Dedifferentiated amniotic fluid mesenchymal stem cell (primary cell): ENCODE measurements at regions not wholly inside any gene's neighbourhood (a gene's known extent, or its start where the extent isn't known, plus 50 kb on each side); places are given as distances from the start of the nearest gene placed in this dataset.

Experiments used
- DNase-seq: peaks from one replicate; pipeline ENCODE4 v3.0.0-alpha.2; 2016; ENCODE audit errors: extremely low spot score

DNA sequence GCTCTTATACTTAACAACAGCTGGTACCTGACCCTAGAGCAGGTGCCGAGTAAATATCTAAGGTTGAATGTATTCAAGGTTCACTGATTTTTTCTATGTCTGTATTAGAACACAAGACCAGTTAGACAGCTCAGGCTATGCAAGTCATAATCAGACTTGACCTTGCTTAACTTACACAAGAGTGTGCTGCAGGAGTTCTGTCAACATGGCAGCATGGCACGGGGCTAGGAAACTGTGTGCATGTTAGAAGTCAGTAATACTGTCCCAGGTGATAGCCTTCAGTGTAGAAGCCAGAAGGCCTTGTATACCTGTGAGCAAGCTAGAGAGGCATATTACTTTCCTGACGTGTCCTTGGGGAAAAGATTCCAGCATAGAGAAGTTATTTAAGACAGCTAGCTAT, 253.1 kb downstream of the FAT3 start:
- no peak for DNase-seq

DNA sequence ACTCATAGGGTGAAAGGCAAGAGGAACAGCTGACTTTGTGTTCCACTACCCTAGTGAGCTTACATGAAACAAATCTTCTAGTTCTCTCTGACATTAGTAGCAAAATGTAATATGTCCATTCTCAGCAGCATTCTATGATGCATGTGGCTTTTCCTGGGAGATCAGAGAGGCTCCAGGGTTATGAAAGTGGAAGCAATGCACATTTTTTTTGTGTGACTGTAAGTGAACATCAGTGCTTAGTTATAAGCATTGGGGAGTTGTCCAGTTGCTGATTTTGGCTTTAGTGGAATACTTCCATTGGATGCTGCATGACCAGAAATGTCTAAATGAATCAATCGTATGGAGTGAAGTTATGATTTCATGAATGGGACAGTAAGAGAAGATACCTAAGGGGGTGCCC, 255.9 kb downstream of the FAT3 start:
- DNase-seq: no peak

DNA sequence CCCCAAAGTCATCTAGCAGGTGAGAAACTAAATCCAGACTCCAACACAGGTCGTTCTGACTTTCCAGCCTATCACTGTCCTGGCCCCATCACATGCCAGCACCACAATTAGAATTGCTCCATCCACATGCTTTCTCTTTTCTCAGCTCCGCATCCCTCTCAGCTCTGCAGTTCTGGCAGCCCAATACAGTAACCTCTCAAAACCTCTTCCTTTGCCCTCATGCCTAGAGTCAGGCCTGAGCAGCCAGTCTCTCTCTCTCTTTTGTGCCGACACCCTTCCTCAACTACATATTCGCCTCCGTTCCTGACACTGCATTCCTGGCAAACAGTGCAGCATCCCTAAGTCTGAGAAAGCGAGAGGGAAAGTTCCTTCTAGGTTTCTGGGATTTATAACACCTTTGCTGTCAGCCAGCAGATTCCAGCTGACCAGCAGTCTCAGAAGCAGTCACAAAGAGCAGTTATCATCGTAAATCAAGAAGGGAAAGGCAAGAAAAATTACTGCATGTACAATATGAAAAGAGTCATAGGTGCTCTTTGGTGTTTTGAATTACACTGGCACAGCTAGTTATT, 258.0 kb downstream of the FAT3 start:
- no peak for DNase-seq

DNA sequence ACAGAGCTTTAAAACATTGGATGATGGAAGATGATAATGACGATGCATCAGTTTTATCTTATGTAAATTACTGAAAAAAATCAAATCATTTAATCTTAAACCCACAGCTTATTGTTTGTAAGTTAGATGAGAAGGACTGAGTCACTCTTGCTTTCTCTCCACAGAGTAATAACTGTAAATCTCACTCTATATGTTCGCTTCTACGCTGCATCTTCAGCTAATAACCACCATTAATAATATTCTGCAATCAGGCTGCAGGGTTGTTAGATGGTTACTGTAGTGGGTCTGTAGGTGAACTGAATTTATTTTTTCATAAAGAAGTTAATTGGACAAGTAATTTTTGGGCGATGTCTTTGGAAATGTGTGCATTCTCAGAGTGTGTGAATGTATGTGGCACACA, 260.0 kb downstream of the FAT3 start:
- DNase-seq: no peak

DNA sequence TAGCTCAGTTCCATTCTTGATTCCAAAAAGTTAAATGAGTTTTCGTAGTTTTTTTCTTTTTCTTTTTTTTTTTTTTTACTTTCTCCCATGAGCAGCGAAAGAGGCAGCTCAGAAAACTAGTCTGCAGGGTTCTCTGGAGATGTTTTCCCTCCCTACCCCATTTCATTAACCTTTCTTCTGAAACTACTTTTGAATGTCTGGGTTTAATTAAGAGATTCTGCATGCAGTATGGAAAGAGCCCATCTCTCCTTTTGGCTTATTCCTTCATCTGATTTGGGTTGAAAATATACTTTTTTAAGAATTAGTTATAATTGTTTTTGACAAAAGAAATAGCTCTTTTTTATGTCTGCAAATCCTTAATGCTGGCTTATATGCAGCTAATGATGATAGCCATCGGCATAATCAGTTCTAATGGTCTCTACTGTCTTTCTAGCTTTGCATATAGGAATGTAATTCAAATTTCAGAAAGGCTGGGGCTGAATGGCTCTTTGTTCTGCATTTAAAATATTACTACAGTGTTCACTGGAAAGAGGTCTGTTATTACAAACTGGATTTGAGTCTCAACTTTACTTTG, 265.3 kb downstream of the FAT3 start:
- no peak for DNase-seq

DNA sequence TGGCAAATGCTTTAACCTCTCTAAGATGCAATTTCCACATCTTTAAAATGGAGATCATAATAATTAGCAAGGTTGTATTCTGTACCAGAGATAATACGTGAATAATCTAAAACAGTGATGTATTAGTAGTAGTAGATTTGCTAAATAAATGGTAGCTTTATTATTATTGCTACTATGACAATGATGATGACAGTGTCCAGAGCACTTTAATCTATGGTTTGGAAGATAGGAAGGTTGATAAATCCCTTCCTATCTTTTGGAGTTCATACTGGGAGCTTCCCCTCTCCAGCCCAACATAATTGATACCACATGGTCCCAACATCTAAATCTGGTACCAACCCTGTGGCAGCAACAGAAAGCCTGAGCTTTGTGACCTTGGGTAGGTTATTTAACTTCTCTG, 267.8 kb downstream of the FAT3 start:
- no peak for DNase-seq

DNA sequence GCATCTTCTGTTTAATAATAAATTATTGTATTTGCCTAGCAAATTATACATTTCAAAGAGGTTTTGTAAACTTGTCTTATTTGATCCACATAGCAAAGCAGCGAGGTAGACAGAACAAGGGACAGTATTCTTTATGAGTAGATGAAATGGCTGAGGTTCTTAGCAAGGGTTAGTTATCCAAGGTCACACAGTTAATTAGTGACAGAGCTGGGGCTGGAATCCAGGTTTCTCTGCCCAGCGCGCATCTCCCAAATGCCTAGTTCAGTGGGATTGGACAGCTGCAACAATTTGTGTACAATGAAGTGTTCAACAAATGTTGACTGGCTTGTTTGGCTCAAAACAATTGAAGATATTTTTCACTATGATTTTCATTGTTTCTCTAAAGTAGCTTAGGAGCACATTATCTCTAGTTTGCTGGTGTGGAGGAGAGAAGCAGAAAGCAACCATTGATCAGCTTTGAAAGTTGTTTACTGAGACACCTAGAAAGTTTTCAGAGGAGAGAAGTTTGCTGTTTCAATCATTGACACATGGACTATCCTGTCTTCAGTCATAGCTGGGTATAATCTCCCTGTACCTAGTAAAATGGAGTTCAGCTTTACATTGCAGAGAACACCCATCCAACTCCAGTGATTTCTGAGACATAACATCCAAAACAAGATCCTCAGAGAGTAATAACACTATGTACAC, 270.6 kb downstream of the FAT3 start:
- no peak for DNase-seq

DNA sequence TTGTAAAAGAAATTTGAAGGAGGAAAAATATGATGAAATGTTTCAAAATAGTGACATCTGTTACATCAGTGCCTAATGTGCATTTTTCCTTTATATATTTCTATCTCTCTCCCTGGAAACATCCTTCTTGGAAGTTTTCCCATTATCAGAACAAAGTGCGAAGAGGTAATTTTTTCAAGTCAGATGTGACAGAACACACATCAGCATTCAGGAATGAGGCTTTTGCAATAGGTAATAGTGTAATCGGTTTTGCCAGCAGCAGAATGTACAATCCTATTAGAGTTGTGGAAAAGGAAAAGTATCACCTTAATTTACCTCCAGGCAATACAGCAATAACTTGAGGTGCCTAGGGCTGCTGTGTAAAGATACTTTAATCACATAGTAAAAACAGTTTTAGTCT, 275.8 kb downstream of the FAT3 start:
- DNase-seq: no peak

DNA sequence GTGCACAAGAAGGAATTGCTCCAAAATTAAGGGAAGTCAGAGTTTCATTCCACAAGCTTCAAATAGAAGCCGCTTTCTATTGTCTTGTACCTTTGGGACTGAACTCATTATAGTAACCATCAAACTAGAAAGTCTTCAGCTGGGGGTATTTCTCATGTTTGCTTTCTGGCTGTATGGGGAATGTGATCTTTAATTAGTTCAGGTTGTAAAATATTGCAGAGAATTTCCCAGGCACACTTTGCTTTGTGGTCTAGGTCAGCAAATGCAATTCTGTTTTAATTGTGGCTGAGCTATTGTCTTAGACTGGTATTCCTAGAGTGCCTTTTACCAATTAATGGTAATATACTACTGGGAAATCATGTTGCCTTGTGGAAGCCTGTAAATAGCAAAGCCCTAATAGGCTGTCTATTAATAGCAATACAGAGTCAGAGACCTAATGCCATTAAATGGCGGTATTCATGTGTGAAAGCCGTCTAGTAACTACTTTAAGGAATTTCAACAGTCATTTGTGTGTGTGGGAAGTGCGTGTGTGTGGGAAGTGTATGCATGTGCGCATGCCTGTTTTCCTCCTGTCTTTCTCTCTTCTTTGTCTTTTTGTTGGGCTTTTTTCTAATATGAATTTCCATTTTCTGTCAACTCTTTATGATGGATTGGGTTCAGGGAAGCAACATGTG, 276.6 kb downstream of the FAT3 start:
- DNase-seq: no peak

DNA sequence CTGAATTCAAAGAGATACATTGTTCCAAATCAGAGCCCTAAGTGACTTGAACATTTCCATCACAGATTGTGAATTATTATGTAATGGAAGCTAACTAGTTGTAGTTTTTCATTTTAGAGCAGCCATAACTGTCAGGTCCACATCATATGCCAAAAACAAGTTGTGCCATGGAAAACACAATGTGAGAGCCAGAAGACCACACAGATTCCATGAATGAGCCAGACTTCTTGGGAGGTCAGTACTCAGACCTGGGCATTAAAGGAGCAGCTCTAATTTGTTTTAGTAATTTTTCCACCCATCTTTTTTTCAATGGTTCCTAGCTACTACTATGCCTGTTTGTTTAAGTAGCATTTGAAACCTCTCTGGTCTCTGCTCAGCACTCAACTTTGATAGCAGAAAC, 279.4 kb downstream of the FAT3 start:
- no peak for DNase-seq

DNA sequence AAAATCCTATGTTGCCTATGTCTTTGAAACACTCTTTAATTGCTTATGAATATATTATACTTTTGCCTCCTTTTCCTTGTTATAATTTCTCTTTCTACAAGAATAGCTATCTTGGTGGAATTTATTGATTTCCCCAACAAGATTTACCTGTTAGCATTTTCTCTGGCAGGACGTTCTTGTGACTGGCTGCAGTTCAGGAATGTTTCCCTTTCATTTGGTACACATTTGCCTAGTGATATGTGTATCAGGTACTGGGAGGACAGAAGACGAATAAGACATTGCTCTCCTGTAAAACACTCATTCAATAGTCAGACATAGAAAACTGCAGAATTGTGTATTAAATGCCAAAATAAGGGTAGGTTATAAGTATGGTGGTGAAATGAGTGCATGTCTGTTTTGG, 279.9 kb downstream of the FAT3 start:
- no peak for DNase-seq

DNA sequence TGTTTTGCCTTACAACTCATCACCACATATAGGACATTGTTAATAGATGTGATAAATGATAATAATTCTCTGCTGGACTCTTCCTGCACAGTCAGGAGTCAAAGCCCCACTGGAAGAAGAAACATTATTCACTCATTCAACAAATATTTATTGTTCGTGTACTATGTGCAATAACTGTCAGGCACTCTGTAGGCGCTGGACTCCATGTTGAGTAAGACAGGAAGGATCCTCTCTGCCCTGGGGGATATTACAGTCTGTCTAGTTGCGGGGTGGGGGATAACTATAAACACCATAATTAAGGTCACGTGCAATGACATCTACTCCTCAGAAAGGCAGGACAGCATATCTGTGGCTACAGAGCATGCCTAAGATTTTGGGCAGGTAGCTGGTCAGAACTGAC, 281.1 kb downstream of the FAT3 start:
- DNase-seq: no peak

DNA sequence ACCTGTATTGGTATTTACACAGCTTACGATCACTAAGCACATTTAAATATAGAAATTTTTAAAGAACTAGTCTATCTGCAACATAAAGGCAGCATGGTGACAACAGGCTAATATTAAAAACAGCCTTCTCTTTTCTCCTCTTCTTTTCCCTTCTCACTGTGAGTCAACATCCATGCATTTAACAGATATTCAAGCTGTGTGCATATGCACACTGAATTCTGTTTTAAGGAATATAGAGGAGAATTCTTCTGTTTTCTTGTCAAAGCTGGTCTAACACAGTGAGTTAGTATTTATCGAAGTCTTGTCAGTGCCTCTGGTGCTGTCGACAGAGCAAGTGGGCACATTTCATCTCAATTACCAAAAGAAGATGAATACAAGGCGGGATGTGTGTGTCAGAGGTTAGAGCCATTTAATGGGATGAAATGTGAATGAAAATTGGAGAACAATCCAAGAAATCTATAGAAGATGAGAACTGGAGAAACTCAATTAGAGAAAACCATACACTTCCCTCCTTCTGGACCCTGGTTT, 282.3 kb downstream of the FAT3 start:
- no peak for DNase-seq

DNA sequence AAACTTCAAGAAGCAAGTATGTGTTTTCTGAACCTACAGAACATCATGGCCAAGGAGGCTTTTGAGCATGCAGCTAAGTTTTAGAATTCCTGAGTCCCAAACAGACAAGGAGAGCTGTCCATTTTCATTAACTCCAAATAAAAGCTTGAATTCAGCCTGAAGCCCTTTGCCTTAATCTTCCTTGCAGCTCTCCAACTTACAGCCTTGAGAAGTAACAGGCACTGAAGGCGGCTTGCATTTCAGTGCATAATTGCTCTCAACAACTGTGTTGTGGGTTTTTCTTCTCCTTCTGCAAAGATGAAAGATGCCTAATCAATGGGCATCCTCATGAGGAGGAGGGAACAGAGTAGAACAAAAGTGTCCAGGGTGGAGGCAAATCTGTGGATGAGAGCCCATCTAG, 286.0 kb downstream of the FAT3 start:
- DNase-seq: no peak

DNA sequence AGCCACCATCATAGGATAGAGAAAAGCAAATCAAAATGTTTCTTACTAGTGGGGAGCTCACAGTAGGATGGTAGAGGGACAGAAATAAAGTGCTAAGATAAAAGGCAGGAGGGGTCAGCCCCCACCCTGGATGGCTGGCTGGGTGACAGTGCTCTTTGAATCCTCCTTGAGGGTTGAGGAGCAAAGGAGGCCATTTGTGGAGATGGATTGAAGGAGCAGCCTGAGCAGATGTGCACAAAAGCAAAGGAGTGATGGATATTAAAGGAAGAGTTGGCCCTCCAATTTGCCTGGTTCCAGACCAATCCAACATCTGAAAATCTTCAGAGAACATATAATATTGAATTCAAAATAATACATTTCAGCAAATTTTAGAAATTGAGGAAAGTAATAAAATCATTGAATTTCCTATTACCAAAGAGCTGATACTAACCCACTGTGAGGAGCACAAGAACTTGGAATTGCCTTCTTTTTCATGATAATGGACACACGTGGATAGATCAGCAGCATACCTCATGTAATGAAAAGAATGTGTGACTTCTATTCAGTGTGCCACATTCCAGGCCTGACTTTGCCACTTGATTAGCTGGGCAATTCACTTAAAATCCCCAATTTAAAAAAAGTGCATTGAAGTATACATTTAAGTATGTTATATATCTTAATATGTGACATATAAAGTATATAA, 287.0 kb downstream of the FAT3 start:
- no peak for DNase-seq

DNA sequence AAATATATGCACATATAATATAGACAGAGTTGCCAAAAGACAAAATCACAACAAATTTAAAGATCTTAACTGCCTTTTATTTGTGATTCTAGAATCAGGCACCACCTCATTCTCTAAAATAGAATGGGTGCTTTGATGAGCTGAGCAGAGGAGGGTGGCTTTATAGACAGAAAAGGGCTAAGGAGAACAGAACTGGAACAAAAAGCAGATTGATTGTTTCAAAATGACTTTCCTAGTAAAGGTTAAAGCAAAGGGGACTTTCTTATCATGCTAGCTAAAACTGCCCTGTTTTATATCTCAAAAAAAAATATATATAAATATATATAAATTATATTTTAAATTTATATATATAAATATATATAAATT, 287.6 kb downstream of the FAT3 start:
- DNase-seq: no peak

DNA sequence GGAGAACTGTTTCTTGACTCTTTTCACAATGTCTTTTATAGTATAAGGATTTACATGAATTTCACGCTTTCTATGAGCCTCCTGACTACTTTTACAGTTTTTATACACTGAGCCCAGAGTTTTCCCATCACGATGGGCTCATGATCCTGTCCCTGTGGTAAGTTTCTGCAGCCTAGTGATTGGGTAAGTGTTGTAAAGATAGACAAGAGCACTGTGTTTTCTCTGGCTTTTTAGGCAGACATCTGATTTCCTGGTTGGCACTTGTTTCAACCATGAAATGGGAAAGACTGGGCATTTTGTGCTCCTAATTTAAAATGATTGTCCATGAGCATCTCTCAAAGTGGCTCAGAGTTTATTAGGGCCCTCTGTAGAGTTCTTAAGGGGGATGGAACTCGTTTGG, 299.0 kb downstream of the FAT3 start:
- DNase-seq: no peak

DNA sequence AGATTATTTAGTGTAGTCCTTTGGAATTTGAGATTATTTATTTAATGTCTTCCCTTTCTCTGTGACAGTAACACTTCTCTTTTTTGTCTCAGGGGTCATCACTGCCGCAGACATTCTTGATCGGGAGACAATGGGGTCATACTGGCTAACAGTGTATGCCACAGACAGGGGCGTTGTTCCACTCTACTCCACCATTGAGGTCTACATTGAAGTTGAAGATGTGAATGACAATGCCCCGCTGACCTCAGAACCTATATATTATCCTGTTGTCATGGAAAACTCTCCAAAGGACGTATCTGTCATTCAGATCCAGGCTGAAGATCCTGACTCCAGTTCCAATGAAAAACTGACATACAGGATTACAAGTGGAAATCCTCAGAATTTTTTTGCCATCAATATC, 299.9 kb downstream of the FAT3 start:
- no peak for DNase-seq

DNA sequence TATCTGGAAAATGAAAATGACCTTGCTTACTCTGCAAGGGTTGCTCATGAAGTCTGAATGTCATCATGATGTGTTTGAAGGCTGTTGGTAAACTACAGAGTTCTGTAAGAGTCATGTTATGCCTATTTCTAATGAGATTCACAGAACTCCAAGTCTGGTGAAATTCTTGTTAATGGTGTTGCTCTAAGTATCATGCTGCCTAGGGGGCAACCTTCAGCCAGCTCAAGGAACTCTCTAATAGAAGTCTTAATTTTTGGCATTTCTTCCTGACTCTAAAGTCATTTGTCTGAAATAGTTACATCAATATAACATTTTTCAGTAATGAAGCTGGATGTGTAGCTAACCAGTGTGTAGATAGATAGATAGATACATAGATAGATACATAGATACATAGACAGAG, 302.8 kb downstream of the FAT3 start:
- no peak for DNase-seq

DNA sequence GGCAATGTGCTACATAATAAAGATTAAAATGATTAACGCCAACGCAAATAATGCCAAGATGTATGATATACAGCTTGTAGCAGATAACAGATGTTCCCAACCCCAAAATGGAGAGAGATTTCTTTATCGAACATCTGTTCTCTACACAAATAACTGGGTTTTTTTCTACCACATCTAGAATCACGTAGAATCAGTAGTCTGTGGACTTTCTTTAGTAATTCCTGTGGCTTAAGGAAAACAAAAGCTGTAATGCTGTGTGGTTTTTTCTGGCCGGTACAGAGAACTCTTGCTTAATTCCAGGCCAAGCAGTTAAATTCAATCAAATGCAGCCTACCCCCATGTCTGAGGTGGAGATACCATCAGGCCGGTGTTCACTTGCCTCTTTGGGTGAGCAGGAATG, 303.4 kb downstream of the FAT3 start:
- no peak for DNase-seq

DNA sequence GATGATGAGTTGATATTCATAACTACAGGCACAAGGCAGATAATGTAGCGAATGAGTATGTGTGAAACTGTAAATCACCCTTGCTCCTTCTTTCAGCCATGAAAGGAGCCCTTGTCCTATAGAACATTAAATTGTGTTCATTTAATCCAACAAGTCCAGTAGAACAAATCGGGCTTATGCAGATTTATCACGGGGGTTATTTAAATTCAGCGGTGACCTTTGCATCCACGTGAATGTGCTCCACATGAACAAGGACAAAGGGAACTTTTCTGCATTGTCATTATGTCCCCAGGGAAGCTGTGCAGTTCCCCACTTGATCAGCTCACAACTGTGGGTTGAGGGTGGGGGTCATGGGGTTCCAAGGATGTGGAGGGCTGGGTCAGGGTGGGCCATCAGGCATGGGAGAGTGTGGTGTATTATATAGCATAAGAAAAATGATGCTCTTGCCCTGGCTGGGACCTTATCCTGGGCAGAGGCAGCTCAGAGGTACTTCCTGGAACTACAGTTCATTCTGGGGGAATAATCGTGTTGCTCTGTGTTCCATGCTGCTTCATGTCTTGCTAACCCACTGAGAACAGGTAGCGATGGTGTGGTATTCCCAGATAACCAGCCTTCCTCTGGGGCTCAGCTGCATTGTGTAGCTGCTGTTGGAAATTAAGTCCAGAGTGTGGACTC, 306.6 kb downstream of the FAT3 start:
- no peak for DNase-seq
